Ecto neural progenitor cell (in vitro differentiated cells): ENCODE measurements at regions not wholly inside any gene's neighbourhood (a gene's known extent, or its start where the extent isn't known, plus 50 kb on each side); places are given as distances from the start of the nearest gene placed in this dataset.

Source experiments
- DNase-seq: peaks from one replicate; pipeline ENCODE4 v3.0.0-alpha.2; 2018; ENCODE audit warnings: low spot score

GRCh38 chr2:19677825-19678518 is 223.8 kb downstream of the TTC32 start:
- no peak for DNase-seq

GRCh38 chr2:19677215-19677777 is 224.5 kb downstream of the TTC32 start:
- DNase-seq: no peak

DNA sequence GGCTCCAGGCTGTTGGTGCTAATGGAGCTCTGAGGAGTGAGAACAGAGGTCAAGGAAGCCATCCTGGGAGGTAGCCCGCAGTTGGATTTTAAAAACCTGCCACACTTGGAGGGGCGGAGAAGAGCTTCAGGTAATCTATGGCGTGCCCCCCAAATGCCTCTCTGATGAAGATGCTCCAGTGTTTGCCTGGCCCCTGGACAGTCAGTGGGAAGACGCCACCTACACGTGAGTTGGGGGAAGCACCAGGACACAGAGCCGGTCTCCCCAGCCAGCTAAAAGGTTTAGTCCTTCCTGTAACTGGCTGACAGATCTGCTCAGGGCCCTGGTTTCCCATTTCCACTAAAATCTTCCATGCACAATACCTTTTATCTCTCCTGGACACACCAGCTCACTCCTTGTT is 225.0 kb downstream of the TTC32 start:
- no peak for DNase-seq

DNA sequence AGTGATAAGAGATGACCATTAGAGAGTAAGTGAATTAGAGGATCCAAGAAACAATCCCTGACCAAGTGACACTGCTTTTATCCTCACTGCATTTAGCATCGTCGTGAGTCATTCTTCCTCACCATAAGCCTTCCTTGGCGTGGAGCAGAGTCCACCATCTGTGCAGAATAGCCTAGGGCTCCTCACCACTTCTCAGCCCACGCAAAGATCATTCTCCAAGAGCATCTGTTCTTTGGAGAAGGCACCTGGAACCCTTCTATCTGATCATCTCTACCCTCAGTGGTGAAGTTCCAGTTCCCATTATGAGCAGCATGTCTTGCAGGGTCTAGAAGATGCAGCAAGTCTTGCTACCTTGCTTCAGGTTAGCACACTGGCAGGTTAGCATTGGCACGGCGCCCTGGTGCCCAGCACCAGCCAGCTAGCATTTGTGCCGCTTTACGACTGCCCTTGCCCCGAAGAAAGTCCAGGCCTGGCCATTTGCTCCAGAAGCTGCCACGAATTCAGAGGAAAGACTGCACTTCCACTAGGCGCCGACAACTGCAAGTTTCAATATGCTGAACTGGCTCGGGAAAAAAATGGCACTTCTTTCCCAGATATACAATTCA is 225.8 kb downstream of the TTC32 start:
- no peak for DNase-seq

- no peak for DNase-seq
Measured at GRCh38 chr2:19675003-19675629, 226.7 kb downstream of the TTC32 start.

- DNase-seq: no peak
Measured at GRCh38 chr2:19674051-19675002, 227.5 kb downstream of the TTC32 start.

DNA sequence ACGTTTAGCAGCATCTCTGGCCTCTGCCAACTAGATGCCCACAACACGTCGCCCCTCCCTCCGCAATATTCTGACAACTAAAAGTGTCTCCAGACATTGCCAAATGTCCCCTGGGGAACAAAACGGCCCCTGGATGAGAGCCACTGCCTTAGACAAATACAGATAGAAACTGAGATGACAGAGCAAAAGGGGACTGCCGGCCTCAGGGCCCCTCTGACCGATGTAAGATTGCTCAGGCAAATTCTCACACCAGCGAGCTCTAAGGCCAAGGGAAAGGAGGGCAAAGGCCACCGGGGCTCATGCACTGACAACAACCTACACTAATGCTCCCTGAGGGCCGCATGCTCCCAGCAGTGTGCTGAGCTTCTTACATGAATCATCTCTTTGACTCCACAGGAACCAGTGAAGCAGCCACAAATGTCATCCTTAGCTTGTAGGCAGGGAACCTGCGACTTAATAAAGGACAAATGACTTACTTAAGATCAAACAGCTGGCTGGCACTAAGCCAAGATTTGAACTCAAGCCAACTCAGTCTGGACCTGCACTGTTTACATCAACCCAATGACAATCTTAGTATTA is 228.5 kb downstream of the TTC32 start:
- peak; percentile 63 for DNase-seq

DNA sequence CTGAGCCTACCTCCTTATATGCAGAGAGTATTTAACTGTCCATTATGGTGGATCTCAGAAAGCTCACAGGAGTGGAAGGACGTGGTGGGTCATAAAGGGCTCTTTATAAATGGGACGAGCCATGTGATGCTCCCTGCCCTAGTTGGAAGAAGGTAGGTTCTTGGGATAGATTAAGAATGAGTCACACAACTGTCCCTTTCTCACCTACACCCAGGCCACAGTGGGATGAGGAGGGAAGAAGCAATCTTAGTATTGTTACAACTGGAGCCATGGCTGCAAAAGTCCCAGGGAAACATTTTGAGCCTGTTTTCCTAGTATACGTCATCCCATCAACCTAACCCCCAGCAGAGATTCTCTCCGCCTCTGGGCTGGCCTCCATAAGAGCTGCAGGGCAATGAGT is 229.9 kb downstream of the TTC32 start:
- DNase-seq: no peak

- DNase-seq: no peak
Measured at GRCh38 chr2:19671311-19671710, 230.5 kb downstream of the TTC32 start.

DNA sequence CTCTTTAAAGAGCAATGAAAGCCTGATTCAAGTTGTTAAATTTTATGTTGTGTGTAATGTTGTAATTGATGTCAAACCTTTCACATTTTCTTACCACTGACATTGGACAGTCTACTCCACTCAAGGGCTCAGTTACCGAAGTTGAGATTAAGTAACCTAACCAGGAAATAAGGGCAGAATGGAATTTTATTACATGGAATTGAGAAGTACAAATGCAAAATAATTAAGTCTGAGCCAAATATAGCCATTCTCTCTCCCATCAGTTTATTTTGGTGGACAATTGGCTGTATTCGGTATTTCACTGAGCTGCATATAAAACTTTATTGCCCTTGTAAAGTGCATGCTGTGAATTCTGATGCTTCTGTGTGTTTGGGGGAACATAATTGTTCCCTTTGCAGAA is 231.5 kb downstream of the TTC32 start:
- DNase-seq: no peak

DNA sequence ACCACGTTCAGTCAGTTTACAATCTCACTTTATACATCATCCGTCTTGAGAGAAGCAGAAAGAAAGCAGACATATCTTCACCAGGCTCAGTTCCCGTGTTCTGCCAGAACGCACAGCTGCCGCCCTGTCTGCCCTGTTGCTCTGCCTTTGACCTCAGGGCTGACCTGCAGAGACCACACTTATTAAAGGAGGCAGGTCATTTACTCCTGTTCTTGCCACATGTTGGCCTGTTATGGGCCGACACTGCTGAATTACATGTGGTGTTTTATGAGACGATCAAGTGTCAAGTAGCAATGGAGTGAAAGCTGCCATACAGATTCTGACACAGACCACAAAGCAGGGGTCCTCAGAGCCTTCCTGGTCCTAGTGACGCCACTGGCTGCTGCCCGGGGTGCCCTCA is 232.2 kb downstream of the TTC32 start:
- no peak for DNase-seq

GRCh38 chr2:19669126-19669525 is 232.7 kb downstream of the TTC32 start:
- peak; percentile 25 for DNase-seq

DNA sequence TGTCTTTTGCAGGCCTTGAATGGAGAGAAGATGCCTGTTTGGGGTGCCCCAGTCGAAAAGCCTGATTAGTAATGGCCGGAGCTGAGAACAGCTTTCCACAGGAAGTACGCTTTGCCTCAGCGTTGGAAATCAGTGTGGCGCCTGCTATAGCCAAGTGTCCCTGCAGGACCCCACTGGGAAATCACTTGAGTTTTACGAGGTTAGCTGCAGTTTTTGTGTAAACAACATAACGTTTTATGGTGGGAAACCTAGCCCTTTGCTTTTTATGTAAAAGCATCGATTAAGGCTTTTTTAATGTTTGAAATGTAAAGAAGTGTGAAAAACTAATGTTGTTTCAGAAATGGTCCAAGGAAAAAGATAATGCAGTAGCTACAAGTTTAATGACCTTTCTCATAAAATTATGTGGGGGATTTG is 234.2 kb downstream of the TTC32 start:
- no peak for DNase-seq

GRCh38 chr2:19667085-19667484 is 234.7 kb downstream of the TTC32 start:
- peak; percentile 25 for DNase-seq

DNA sequence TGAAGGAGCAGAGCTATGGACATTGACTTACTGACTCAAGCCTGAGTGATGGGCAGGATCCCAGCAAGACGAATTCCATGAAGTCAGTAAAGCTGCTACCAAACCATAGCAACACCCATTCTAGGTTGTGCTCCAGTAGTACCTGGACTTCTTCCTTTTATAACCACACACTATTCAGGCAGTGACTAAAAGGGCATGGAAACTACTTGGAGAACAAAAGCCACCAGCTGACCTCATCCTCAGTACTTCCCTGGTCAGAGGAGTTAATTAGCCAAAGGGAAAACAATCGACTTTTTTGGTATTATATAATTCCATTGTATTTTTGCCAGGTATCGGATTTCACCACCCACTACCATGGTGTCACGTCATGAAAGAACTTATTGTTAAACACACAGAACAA is 237.1 kb downstream of the TTC32 start:
- peak; percentile 11 for DNase-seq

GRCh38 chr2:19659024-19659792 is 242.6 kb downstream of the TTC32 start:
- DNase-seq: no peak

- DNase-seq: no peak
Measured at GRCh38 chr2:19656011-19656410, 245.8 kb downstream of the TTC32 start.

GRCh38 chr2:19654310-19655090 is 247.3 kb downstream of the TTC32 start:
- no peak for DNase-seq

- DNase-seq: no peak
Measured at GRCh38 chr2:19653509-19653908, 248.3 kb downstream of the TTC32 start.

- DNase-seq: no peak
Measured at GRCh38 chr2:19652811-19653210, 249.0 kb downstream of the TTC32 start.
